Fibroblast of mammary gland (primary cell): ENCODE measurements at regions not wholly inside any gene's neighbourhood (a gene's known extent, or its start where the extent isn't known, plus 50 kb on each side); places are given as distances from the start of the nearest gene placed in this dataset.
"Not testable (repeated sequence)": the region's sequence is repeated elsewhere in the genome, so short reads cannot be mapped to it uniquely, and the experiment has no call there.

ENCODE experiments used
- DNase-seq: peaks from one replicate; pipeline ENCODE4 v3.0.0-alpha.2; 2010; ENCODE audit warnings: low read depth
- H3K4me3 ChIP-seq: 2 replicates; pipeline ENCODE4 v1.5.1; 2011; ENCODE audit warnings: low read depth, mild to moderate bottlenecking, low read length, moderate library complexity; ENCODE audit not compliant: control insufficient read depth
- CTCF ChIP-seq: conservative IDR thresholded peaks from 2 replicates; pipeline ENCODE4 v1.5.1; 2011; ENCODE audit warnings: low read depth, low read length, inconsistent platforms; ENCODE audit not compliant: control insufficient read depth, insufficient read depth

GRCh38 chr20:55086421-55086820 lies 611.0 kb downstream of the DOK5 start:
- no peak for DNase-seq
- no peak for TF ChIP-seq CTCF
- no peak overlapping the region for H3K4me3 ChIP-seq

GRCh38 chr20:55079917-55080316 lies 604.5 kb downstream of the DOK5 start:
- no peak overlapping the region for H3K4me3 ChIP-seq
- TF ChIP-seq CTCF = no peak
- DNase-seq = no peak

GRCh38 chr20:55074266-55074840 lies 599.0 kb downstream of the DOK5 start:
- DNase-seq, H3K4me3 ChIP-seq: not testable (repeated sequence)

GRCh38 chr20:55070001-55070400 lies 594.6 kb downstream of the DOK5 start:
- no peak for DNase-seq
- no peak for TF ChIP-seq CTCF
- H3K4me3 ChIP-seq = no peak overlapping the region

GRCh38 chr20:55067158-55067825 lies 591.9 kb downstream of the DOK5 start:
- H3K4me3 ChIP-seq = no peak overlapping the region
- DNase-seq = no peak
- no peak for TF ChIP-seq CTCF

GRCh38 chr20:55058938-55059337 lies 583.5 kb downstream of the DOK5 start:
- no peak overlapping the region for H3K4me3 ChIP-seq
- no peak for DNase-seq
- TF ChIP-seq CTCF = no peak

- peak; percentile 11 for DNase-seq
- no peak overlapping the region for H3K4me3 ChIP-seq
- TF ChIP-seq CTCF = peak; percentile 44
These were observed 582.5 kb downstream of the DOK5 start for GRCh38 chr20:55057779-55058415.
